ENCODE measurements at regions not wholly inside any gene's neighbourhood (a gene's known extent, or its start where the extent isn't known, plus 50 kb on each side); places are given as distances from the start of the nearest gene placed in this dataset.
"Not testable (repeated sequence)": the region's sequence is repeated elsewhere in the genome, so short reads cannot be mapped to it uniquely, and the experiment has no call there.

- DNase-seq, result no peak
These were observed 566.8 kb upstream of the TMPRSS15 start for GRCh38 chr21:18970416-18970815.

GRCh38 chr21:18970941-18971340 is 567.4 kb upstream of the TMPRSS15 start:
- DNase-seq, result no peak

GRCh38 chr21:18985584-18985983 is 582.0 kb upstream of the TMPRSS15 start:
- no peak for DNase-seq

GRCh38 chr21:18986197-18986596 is 582.6 kb upstream of the TMPRSS15 start:
- DNase-seq, result no peak

GRCh38 chr21:18987520-18988026 is 584.0 kb upstream of the TMPRSS15 start:
- no peak for DNase-seq

- no peak for DNase-seq
These were observed 586.4 kb upstream of the TMPRSS15 start for GRCh38 chr21:18989953-18990495.

- no peak for DNase-seq
These were observed 588.3 kb upstream of the TMPRSS15 start for GRCh38 chr21:18991846-18992245.

GRCh38 chr21:19010251-19010650 is 606.7 kb upstream of the TMPRSS15 start:
- DNase-seq, result no peak

GRCh38 chr21:19010996-19011395 is 607.4 kb upstream of the TMPRSS15 start:
- no peak for DNase-seq

GRCh38 chr21:19011451-19011850 is 607.9 kb upstream of the TMPRSS15 start:
- DNase-seq, result no peak

GRCh38 chr21:19013916-19014315 is 610.3 kb upstream of the TMPRSS15 start:
- peak in 2 of 3 experiments; percentile 48 to 78 for DNase-seq

GRCh38 chr21:19018529-19018928 is 614.9 kb upstream of the TMPRSS15 start:
- DNase-seq, result no peak

- DNase-seq, result no peak
These were observed 619.4 kb upstream of the TMPRSS15 start for GRCh38 chr21:19022978-19023377.

- peak in 1 of 3 experiments; percentile 37 for DNase-seq
These were observed 623.3 kb upstream of the TMPRSS15 start for GRCh38 chr21:19026911-19027310.

- DNase-seq, result no peak
These were observed 626.2 kb upstream of the TMPRSS15 start for GRCh38 chr21:19029816-19030215.

- peak in 2 of 3 experiments; percentile 10 to 72 for DNase-seq
These were observed 628.4 kb upstream of the TMPRSS15 start for GRCh38 chr21:19031953-19032352.

- DNase-seq, result no peak
These were observed 630.5 kb upstream of the TMPRSS15 start for GRCh38 chr21:19034041-19034440.

GRCh38 chr21:19034560-19034959 is 631.0 kb upstream of the TMPRSS15 start:
- no peak for DNase-seq

- no peak for DNase-seq
These were observed 642.3 kb upstream of the TMPRSS15 start for GRCh38 chr21:19045876-19046275.

GRCh38 chr21:19048098-19048672 is 644.6 kb upstream of the TMPRSS15 start:
- no peak for DNase-seq

- no peak for DNase-seq
These were observed 646.0 kb upstream of the TMPRSS15 start for GRCh38 chr21:19049567-19049966.

GRCh38 chr21:19065164-19065563 is 661.6 kb upstream of the TMPRSS15 start:
- no peak for DNase-seq

- no peak for DNase-seq
These were observed 672.4 kb upstream of the TMPRSS15 start for GRCh38 chr21:19076031-19076430.

- DNase-seq, result no peak
These were observed 706.1 kb upstream of the TMPRSS15 start for GRCh38 chr21:19109694-19110093.

- not testable (repeated sequence) for DNase-seq
These were observed 715.7 kb upstream of the TMPRSS15 start for GRCh38 chr21:19119259-19119658.

All from NCI-H1417 (cell line).